Chondrocyte (in vitro differentiated cells): ENCODE measurements at regions not wholly inside any gene's neighbourhood (a gene's known extent, or its start where the extent isn't known, plus 50 kb on each side); places are given as distances from the start of the nearest gene placed in this dataset.

Experiments
- DNase-seq: peaks from one replicate; pipeline ENCODE4 v3.0.0; 2021; ENCODE audit warnings: mixed read lengths, low spot score
- H3K27ac Mint-ChIP-seq: one replicate; pipeline ENCODE4 v1.8.0; 2021; ENCODE audit warnings: mild to moderate bottlenecking, moderate library complexity, mixed read lengths; ENCODE audit not compliant: unreplicated experiment
- H3K27me3 Mint-ChIP-seq: 2 replicates; pipeline ENCODE4 v1.8.0; 2021; ENCODE audit warnings: low read depth, mixed read lengths
- H3K36me3 Mint-ChIP-seq: 2 replicates; pipeline ENCODE4 v1.8.0; 2021; ENCODE audit warnings: low read depth, mixed read lengths
- H3K4me1 Mint-ChIP-seq: 2 replicates; pipeline ENCODE4 v1.8.0; 2021; ENCODE audit warnings: low read depth, mild to moderate bottlenecking, mixed read lengths
- H3K4me3 Mint-ChIP-seq: one replicate; pipeline ENCODE4 v1.8.0; 2021; ENCODE audit warnings: mild to moderate bottlenecking, moderate library complexity, mixed read lengths; ENCODE audit not compliant: unreplicated experiment
- H3K9me3 Mint-ChIP-seq: 2 replicates; pipeline ENCODE4 v1.8.0; 2021; ENCODE audit warnings: low read depth, mixed read lengths
- TF ChIP-seq, protein P1 (sequence below): fragments of 200-600 bp; sonication (generic); IDR thresholded peaks from 2 replicates; pipeline ENCODE4 v1.5.0; 2021; ENCODE audit warnings: antibody characterized with exemption, mild to moderate bottlenecking, moderate library complexity

- H3K27ac Mint-ChIP-seq, result no peak overlapping the region
- no peaks in the 10 kb centered on the region for H3K4me1 Mint-ChIP-seq
- peaks cover 5% of the 10 kb centered on the region for H3K36me3 Mint-ChIP-seq
- no peak for DNase-seq
- peaks cover 11% of the 10 kb centered on the region for H3K27me3 Mint-ChIP-seq
- no peak overlapping the region for H3K4me3 Mint-ChIP-seq
- H3K9me3 Mint-ChIP-seq, result no peaks in the 10 kb centered on the region
- TF ChIP-seq, protein P1, sequence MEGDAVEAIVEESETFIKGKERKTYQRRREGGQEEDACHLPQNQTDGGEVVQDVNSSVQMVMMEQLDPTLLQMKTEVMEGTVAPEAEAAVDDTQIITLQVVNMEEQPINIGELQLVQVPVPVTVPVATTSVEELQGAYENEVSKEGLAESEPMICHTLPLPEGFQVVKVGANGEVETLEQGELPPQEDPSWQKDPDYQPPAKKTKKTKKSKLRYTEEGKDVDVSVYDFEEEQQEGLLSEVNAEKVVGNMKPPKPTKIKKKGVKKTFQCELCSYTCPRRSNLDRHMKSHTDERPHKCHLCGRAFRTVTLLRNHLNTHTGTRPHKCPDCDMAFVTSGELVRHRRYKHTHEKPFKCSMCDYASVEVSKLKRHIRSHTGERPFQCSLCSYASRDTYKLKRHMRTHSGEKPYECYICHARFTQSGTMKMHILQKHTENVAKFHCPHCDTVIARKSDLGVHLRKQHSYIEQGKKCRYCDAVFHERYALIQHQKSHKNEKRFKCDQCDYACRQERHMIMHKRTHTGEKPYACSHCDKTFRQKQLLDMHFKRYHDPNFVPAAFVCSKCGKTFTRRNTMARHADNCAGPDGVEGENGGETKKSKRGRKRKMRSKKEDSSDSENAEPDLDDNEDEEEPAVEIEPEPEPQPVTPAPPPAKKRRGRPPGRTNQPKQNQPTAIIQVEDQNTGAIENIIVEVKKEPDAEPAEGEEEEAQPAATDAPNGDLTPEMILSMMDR, result no peak
Measured at GRCh38 chr10:43795093-43795492, 146.4 kb upstream of the ZNF32 start.

- TF ChIP-seq, protein P1, result no peak
- H3K27ac Mint-ChIP-seq, result no peak overlapping the region
- no peak for DNase-seq
- peaks cover 3% of the 10 kb centered on the region for H3K36me3 Mint-ChIP-seq
- no peaks in the 10 kb centered on the region for H3K9me3 Mint-ChIP-seq
- H3K4me3 Mint-ChIP-seq, result no peak overlapping the region
- peaks cover 11% of the 10 kb centered on the region for H3K27me3 Mint-ChIP-seq
- H3K4me1 Mint-ChIP-seq, result no peaks in the 10 kb centered on the region
Measured at GRCh38 chr10:43794181-43794815, 145.6 kb upstream of the ZNF32 start.

DNA sequence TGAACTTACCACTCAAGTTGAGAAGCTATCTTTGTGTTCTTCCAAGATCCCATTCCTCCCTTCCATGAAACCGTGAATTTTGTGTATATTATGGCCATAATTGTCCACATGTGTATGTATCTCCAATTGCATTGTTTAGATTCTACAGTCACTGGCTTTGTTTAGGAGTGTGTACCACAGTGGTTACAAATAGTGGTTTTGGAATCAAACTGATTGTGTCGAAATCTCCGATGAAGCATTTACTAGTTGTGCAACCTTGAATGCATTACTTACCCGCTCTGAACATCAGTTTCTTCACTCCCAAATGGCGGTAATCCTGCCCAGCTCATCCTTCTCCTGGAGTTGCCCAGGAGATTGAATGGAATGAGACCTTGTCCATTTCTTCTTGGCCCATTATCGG, 145.0 kb upstream of the ZNF32 start:
- no peaks in the 10 kb centered on the region for H3K4me1 Mint-ChIP-seq
- H3K27ac Mint-ChIP-seq, result no peak overlapping the region
- no peaks in the 10 kb centered on the region for H3K36me3 Mint-ChIP-seq
- H3K27me3 Mint-ChIP-seq, result peaks cover 10% of the 10 kb centered on the region
- no peak for DNase-seq
- H3K4me3 Mint-ChIP-seq, result no peak overlapping the region
- H3K9me3 Mint-ChIP-seq, result no peaks in the 10 kb centered on the region
- TF ChIP-seq, protein P1, result no peak

DNA sequence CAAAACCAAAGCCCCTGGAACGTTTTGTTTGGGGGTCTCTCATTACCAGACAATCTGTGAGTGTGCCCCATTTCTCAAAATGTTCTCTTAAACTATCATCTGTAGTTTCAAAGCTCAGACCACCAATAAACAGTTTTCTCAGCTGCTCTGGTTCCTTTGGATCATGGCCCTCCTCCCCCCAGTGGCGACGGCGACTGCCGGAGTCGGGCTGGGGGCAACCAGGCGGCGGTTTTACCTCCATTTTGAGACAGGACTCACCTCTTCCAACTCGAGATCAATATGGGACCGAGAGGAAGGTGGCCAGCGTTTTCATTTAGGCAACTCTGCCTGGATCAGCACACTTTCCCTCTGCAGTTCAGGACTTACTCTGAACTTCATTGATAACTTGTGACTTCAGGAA, 141.5 kb upstream of the ZNF32 start:
- TF ChIP-seq, protein P1, result no peak
- no peak overlapping the region for H3K4me3 Mint-ChIP-seq
- no peaks in the 10 kb centered on the region for H3K9me3 Mint-ChIP-seq
- H3K27ac Mint-ChIP-seq, result no peak overlapping the region
- no peaks in the 10 kb centered on the region for H3K4me1 Mint-ChIP-seq
- H3K27me3 Mint-ChIP-seq, result peaks cover 10% of the 10 kb centered on the region
- no peak for DNase-seq
- no peaks in the 10 kb centered on the region for H3K36me3 Mint-ChIP-seq

- no peaks in the 10 kb centered on the region for H3K9me3 Mint-ChIP-seq
- TF ChIP-seq, protein P1, result peak; percentile 49
- no peak for DNase-seq
- no peaks in the 10 kb centered on the region for H3K36me3 Mint-ChIP-seq
- peaks cover 12% of the 10 kb centered on the region for H3K4me1 Mint-ChIP-seq
- no peak overlapping the region for H3K27ac Mint-ChIP-seq
- peaks cover 3% of the 10 kb centered on the region for H3K27me3 Mint-ChIP-seq
- no peak overlapping the region for H3K4me3 Mint-ChIP-seq
Measured at GRCh38 chr10:43785252-43785651, 136.6 kb upstream of the ZNF32 start.
